ACC112 (cell line): ENCODE measurements at regions not wholly inside any gene's neighbourhood (a gene's known extent, or its start where the extent isn't known, plus 50 kb on each side); places are given as distances from the start of the nearest gene placed in this dataset.
"Not testable (repeated sequence)": the region's sequence is repeated elsewhere in the genome, so short reads cannot be mapped to it uniquely, and the experiment has no call there.

Source experiments
- H2AFZ ChIP-seq: fragments of 200-600 bp; sonication (generic); one replicate; pipeline ENCODE4 v1.6.0; 2017; ENCODE audit warnings: antibody characterized with exemption, low read length; ENCODE audit not compliant: unreplicated experiment
- H3K27ac ChIP-seq: fragments of 200-600 bp; sonication (generic); 2 replicates; pipeline ENCODE4 v1.5.1; 2014; ENCODE audit warnings: low read depth, mild to moderate bottlenecking, antibody characterized with exemption, low read length, moderate library complexity
- H3K27me3 ChIP-seq: fragments of 200-600 bp; sonication (generic); 2 replicates; pipeline ENCODE4 v1.6.1; 2014; ENCODE audit warnings: mild to moderate bottlenecking, antibody characterized with exemption, low read length, moderate library complexity, mixed read lengths; ENCODE audit not compliant: insufficient read depth
- H3K36me3 ChIP-seq: fragments of 200-600 bp; sonication (generic); 2 replicates; pipeline ENCODE4 v1.6.1; 2016; ENCODE audit warnings: mild to moderate bottlenecking, antibody characterized with exemption, low read length, moderate library complexity, mixed read lengths; ENCODE audit not compliant: insufficient read depth
- H3K4me1 ChIP-seq: fragments of 200-600 bp; sonication (generic); one replicate; pipeline ENCODE4 v1.6.1; 2016; ENCODE audit warnings: low read length, mixed read lengths; ENCODE audit not compliant: insufficient read depth, unreplicated experiment, control insufficient read depth
- H3K4me3 ChIP-seq: fragments of 200-600 bp; sonication (generic); 2 replicates; pipeline ENCODE4 v1.5.1; 2014; ENCODE audit warnings: mild to moderate bottlenecking, low read depth, low read length
- H3K79me2 ChIP-seq: fragments of 200-600 bp; sonication (generic); one replicate; pipeline ENCODE4 v1.6.0; 2016; ENCODE audit warnings: low read length; ENCODE audit not compliant: control insufficient read depth, unreplicated experiment, insufficient read depth

DNA sequence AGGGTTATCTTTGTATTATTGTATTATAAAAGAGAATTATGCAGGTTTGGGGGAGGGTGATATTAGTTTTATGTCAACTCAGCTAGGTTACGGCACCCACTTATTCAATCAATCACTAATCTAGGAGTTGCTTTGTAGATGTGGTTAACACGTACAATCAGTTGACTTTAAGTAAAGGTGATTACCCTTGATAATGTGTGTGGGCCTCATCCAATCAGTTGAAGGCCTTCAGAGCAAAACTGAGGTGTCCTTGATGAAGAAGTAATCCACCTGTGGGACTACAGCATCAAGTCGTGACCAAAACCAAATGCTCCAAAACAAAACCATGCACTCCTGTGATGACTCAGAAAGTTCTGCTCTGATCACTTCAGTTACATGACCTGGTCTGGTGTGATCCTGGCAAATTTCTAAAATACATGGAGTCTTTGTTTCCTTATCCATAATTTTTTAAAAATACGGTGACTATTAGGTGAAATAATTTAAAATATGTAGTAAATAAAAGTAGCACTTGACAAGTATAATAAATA, 114.1 kb downstream of the IYD start:
- H3K27me3 ChIP-seq = peaks cover 15% of the 10 kb centered on the region
- no peak overlapping the region for H3K27ac ChIP-seq
- H3K4me1 ChIP-seq = no peaks in the 10 kb centered on the region
- H3K79me2 ChIP-seq = no peaks in the 10 kb centered on the region
- H3K4me3 ChIP-seq = no peak overlapping the region
- H3K36me3 ChIP-seq = no peaks in the 10 kb centered on the region
- H2AFZ ChIP-seq = no peak overlapping the region

DNA sequence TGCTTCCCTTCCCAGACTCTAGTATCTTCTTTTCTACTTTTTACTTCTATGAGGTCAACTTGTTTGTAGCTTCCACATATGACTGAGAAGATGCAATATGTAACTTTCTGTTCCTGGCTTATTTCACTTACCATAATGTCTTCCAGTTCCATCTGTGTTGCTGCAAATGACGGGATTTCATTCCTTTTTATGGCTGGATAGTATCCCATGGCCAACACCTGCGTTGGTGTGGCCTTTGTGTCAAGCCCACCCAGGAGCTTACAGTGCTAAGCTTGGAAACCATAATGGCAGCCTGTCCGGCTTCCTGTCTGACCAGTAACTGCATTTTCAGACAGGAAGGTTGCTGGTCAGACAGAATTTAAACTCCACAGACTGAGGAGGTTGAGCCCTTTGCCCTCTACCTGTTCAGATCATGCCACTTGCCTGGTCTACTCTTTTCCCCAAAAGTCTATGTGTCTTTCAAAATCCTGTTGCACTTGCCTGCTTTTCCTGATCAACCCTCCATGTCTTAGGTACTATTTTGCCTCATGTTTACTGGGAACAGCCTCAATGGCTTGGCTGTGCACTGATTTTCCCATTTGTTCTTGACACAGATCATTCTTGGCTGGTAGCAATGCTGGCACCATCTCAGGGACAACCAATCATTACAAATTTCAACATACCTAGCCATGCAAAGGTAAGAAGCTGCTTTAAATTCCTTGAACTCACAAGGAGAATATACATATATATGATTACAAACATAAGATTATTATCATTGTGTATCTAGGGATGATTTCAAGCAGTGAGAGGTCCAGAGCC, 114.3 kb upstream of the PLEKHG1 start:
- Histone ChIP-seq H3K4me3 (no peak overlapping the region), H3K27me3 (peaks cover 3% of the 10 kb centered on the region; the same call in 1 of the 2 replicates), H3K27ac (no peak overlapping the region), H3K79me2 (no peaks in the 10 kb centered on the region), H3K4me1 (no peaks in the 10 kb centered on the region), H3K36me3 (no peaks in the 10 kb centered on the region), H2AFZ (no peak overlapping the region)

DNA sequence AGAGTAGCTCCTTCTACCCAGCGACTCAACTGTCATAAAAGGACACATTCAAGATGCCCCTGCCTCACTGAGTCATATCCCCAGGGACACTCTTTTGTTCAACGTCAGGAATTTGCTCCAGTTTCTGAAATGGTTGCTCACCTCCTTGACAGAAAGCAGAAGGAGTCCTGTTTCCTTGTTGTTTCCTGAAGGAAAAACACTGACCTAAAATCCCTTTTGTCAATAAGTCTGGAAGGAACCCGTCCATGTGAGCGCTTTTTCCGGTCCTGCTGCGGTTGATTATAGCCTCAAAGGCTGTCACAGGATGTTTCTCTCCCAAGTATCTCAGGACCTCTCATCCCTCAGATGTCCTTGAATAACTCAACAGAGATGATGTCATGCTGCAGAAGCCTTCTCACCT, 113.6 kb upstream of the PLEKHG1 start:
- Histone ChIP-seq H3K27ac (no peak overlapping the region), H3K79me2 (no peaks in the 10 kb centered on the region), H3K4me3 (no peak overlapping the region), H3K36me3 (no peaks in the 10 kb centered on the region), H2AFZ (no peak overlapping the region), H3K4me1 (no peaks in the 10 kb centered on the region), H3K27me3 (peaks cover 3% of the 10 kb centered on the region; the same call in 1 of the 2 replicates)

DNA sequence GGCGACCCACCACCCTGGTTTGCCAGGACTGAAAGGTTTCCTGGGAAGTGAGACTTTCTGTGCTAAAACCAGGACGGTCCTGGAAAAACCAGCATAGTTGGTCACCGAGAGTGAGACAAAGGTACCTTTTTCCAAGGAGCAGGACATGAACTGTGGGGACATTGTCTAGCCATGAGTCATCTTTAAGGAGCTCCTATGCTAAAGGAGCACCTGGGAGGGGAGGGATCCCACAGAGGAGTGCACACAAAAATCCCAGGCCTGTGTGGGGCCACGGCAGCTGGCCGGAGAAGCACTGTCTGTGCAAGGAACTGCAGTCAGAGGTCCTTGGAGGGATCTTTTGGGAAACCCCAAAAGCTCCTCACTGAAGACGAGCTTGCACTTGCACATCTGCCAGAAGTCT, 109.1 kb upstream of the PLEKHG1 start:
- H3K27ac ChIP-seq = no peak overlapping the region
- no peak overlapping the region for H3K4me3 ChIP-seq
- no peaks in the 10 kb centered on the region for H3K4me1 ChIP-seq
- no peaks in the 10 kb centered on the region for H3K36me3 ChIP-seq
- H2AFZ ChIP-seq = no peak overlapping the region
- H3K27me3 ChIP-seq = no peaks in the 10 kb centered on the region
- no peaks in the 10 kb centered on the region for H3K79me2 ChIP-seq

DNA sequence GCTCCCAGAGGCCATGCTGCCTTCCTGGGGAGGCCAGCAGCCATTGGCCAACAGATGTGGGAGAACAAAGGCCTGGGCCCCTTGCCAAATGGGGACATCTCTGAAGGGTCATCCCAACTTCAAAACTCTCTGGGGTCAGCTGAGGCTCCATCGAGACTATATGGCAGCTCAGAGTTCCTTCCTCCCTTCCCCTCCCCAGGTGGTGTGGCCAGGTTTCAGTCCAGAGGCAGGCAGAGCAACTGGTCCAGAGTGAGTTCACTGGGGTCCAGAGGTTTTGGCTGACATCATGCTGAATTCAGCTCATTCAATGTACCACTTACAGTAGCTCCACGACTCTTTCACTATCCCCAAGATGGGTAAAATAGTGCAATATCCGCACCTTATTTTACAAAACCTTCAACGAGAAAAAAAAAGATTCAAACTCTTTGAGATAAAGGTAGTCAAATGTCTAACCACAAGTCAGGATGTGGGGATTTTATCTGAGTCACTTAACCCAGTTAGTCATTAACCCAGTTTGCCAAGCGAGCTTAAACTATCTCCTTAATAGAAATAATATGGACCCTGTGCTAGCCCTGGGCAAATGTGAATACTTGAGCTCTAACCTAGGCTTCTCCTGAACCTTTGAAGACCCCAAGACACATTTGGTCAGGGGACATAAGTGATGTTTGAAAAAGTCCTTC, 108.4 kb upstream of the PLEKHG1 start:
- Histone ChIP-seq H3K4me1 (no peaks in the 10 kb centered on the region), H3K27me3 (no peaks in the 10 kb centered on the region), H3K79me2 (no peaks in the 10 kb centered on the region), H3K4me3 (no peak overlapping the region), H3K27ac (no peak overlapping the region), H2AFZ (no peak overlapping the region), H3K36me3 (no peaks in the 10 kb centered on the region)

DNA sequence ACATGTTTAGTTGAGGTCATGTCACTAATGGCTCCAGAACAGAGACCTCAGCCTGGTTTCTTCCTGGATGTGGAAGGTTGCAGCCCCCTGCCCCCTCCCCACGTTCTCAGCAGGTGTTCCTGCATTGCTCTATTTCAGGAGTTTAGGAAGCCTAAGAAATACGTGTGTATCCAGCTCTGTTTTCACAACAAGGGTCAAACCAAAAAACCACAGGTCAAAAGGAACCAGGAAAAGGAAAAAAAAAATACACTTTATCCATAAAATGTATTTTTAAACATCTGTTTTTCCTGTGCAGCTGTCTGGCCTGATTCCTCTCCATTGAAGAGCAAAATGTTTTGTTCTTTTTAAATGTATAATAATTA, 107.9 kb upstream of the PLEKHG1 start:
- Histone ChIP-seq H3K27me3 (no peaks in the 10 kb centered on the region), H2AFZ (no peak overlapping the region), H3K36me3 (no peaks in the 10 kb centered on the region), H3K27ac (no peak overlapping the region), H3K4me3 (no peak overlapping the region), H3K4me1 (no peaks in the 10 kb centered on the region), H3K79me2 (no peaks in the 10 kb centered on the region)

DNA sequence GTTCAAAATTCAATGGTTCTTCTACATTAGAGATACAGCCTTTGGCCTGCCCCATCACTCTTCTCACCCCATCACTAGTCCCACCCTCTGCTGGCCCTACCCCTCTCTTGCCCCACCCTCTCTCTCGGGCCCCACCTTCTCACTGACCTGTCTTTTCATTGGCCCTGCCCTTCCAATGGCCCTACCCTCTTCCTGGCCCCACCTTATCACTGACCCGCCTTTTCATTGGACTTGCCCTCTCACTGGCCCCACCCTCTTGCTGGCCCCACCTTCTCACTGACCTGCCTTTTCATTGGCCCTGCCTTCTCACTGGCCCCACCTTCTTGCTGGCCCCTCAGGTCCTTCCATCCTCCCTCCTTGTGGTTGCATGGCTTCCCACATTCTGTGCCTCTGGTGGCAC, 107.2 kb upstream of the PLEKHG1 start:
- Histone ChIP-seq H3K4me1 (no peaks in the 10 kb centered on the region), H3K27me3 (no peaks in the 10 kb centered on the region), H2AFZ (no peak overlapping the region), H3K36me3 (no peaks in the 10 kb centered on the region), H3K79me2 (no peaks in the 10 kb centered on the region), H3K27ac (no peak overlapping the region), H3K4me3 (no peak overlapping the region)

DNA sequence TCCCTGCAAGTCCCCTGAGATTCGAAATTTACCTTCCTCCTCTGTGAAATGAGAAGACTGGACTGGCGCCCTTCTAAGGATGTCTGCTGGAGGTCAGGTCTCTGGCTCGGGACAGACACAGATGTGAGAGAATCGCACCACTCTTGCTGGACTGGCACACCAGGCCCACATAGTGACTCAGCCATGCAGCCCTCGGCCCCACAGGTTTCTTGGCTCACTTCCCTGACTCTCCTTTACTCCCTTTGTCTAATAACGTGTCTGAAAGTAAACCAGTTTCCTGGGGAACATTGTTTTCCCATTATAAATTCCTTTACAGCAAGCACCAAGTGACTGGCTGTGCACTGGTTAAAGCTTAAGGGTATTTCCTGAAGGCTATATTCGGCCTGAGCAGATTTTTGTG, 106.7 kb upstream of the PLEKHG1 start:
- H3K36me3 ChIP-seq = no peaks in the 10 kb centered on the region
- no peaks in the 10 kb centered on the region for H3K79me2 ChIP-seq
- no peak overlapping the region for H3K4me3 ChIP-seq
- no peak overlapping the region for H3K27ac ChIP-seq
- H2AFZ ChIP-seq = no peak overlapping the region
- H3K4me1 ChIP-seq = no peaks in the 10 kb centered on the region
- no peaks in the 10 kb centered on the region for H3K27me3 ChIP-seq

DNA sequence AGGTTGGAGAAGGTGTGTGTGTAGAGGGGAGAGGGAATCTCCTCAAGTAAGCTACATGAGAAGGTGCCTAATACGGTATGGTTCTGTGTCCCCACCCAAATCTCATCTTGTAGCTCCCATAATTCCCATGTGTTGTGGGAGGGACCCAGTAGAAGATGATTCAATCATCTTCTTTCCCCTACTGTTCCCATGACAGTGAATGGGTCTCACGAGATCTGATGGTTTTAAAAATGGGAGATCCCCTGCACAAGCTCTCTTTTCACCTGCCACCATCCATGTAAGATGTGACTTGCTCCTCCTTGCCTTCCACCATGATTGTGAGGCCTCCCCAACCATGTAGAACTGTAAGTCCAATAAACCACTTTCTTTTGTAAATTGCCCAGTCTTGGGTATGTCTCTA, 106.1 kb upstream of the PLEKHG1 start:
- H3K36me3 ChIP-seq, H3K27me3 ChIP-seq, H3K79me2 ChIP-seq, H3K4me1 ChIP-seq, H2AFZ ChIP-seq, H3K27ac ChIP-seq, H3K4me3 ChIP-seq: not testable (repeated sequence)

DNA sequence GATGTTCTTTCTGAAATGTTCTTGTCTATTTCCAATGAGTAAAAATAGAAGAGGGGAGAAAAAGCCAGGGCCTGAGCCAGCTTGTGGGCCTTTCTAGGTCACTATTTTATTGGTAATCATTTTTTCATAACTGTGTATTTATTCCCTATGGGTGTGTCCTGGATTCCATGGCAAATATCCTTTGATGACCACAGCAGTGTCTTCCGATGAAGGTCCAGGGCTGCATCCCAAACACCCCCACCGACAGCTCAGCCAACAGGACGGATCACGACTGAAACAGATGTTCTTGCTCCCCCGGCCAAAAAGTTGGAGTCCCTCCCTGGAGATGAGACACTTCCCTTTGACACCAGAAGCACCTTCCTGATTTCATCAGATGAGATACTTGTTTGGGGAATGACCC, 105.4 kb upstream of the PLEKHG1 start:
- Histone ChIP-seq H3K4me3 (no peak overlapping the region), H3K27ac (no peak overlapping the region), H3K27me3 (no peaks in the 10 kb centered on the region), H3K79me2 (no peaks in the 10 kb centered on the region), H3K4me1 (no peaks in the 10 kb centered on the region), H3K36me3 (no peaks in the 10 kb centered on the region), H2AFZ (no peak overlapping the region)

DNA sequence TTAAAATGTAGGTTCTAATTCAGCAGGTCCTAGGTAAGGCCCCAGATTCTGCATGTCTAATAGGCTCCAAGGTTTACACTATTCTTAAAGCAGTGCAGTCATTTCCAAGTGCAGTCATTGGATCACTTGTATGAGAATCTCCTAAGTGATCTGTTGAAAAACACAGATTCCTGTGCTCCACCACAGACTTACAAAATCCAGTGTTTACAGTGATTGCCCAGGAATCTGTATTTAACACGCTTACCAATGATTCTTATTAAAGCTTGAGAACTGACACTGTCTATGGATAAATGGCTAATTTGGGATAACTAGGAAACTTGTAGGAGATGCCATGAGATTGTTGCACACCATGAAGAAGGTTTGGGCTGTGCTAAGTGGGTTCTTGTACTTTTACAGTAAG, 104.6 kb upstream of the PLEKHG1 start:
- H3K27me3 ChIP-seq = no peaks in the 10 kb centered on the region
- H3K27ac ChIP-seq = no peak overlapping the region
- H3K79me2 ChIP-seq = no peaks in the 10 kb centered on the region
- H3K4me3 ChIP-seq = no peak overlapping the region
- H3K4me1 ChIP-seq = no peaks in the 10 kb centered on the region
- H3K36me3 ChIP-seq = no peaks in the 10 kb centered on the region
- H2AFZ ChIP-seq = no peak overlapping the region
